Liver (tissue), 8 donors: ENCODE measurements at regions not wholly inside any gene's neighbourhood (a gene's known extent, or its start where the extent isn't known, plus 50 kb on each side); places are given as distances from the start of the nearest gene placed in this dataset.

Experiments
- DNase-seq: peaks from one replicate; pipeline ENCODE4 v3.0.0-alpha.2; 2017; ENCODE audit warnings: low spot score
- H3K27ac ChIP-seq, 2 donors: one replicate each; pipeline ENCODE4 v1.7.0; 2013; ENCODE audit warnings: inconsistent platforms in 2 of 2, low read length in 2 of 2, control low read depth in 1 of 2, low read depth in 1 of 2, mild to moderate bottlenecking in 1 of 2
- H3K27me3 ChIP-seq, 4 donors: one replicate each; pipeline versions ENCODE4 v1.6.1 to v1.7.0; 2013; ENCODE audit warnings: low read length in 3 of 4, inconsistent platforms in 1 of 4, mild to moderate bottlenecking in 1 of 4, moderate library complexity in 1 of 4; ENCODE audit not compliant: control insufficient read depth in 4 of 4, insufficient read depth in 4 of 4
- H3K36me3 ChIP-seq, 4 donors: one replicate each; pipeline versions ENCODE4 v1.6.1 to v1.7.0; 2013; ENCODE audit warnings: low read length in 3 of 4, mild to moderate bottlenecking in 3 of 4, low read depth in 1 of 4, moderate library complexity in 1 of 4; ENCODE audit not compliant: control insufficient read depth in 4 of 4, insufficient read depth in 3 of 4
- H3K4me1 ChIP-seq, 4 donors: one replicate each; pipeline versions ENCODE4 v1.6.1 to v1.7.0; 2013; ENCODE audit warnings: low read length in 3 of 4, mild to moderate bottlenecking in 3 of 4, moderate library complexity in 1 of 4; ENCODE audit not compliant: control insufficient read depth in 4 of 4, insufficient read depth in 4 of 4
- H3K4me3 ChIP-seq, 3 donors: one replicate each; pipeline versions ENCODE4 v1.6.1 to v1.7.0; 2013; ENCODE audit warnings: low read length in 3 of 3, control low read depth in 1 of 3, low read depth in 1 of 3, mild to moderate bottlenecking in 1 of 3
- H3K9ac ChIP-seq, 2 donors: one replicate each; pipeline ENCODE4 v1.7.0; 2013; ENCODE audit warnings: low read length in 2 of 2, mild to moderate bottlenecking in 2 of 2, moderate library complexity in 2 of 2, control low read depth in 1 of 2, low read depth in 1 of 2
- H3K9me3 ChIP-seq, 4 donors: one replicate each; pipeline versions ENCODE4 v1.6.1 to v1.7.0; 2013; ENCODE audit warnings: low read length in 3 of 4; ENCODE audit not compliant: control insufficient read depth in 4 of 4
- ATF3 ChIP-seq: IDR thresholded peaks from 2 replicates; pipeline ENCODE4 v1.6.1; 2016; ENCODE audit warnings: antibody characterized with exemption
- CTCF ChIP-seq: fragments of 150-350 bp; IDR thresholded peaks from 2 replicates; pipeline ENCODE4 v1.5.1; 2017; ENCODE audit warnings: improper control_type of control experiment, low read depth, low read length; ENCODE audit not compliant: missing input control
- EGR1 ChIP-seq, 2 donors: IDR thresholded peaks; 2 replicates each; pipeline ENCODE4 v1.6.1; 2016 to 2018; ENCODE audit warnings: antibody characterized with exemption in 2 of 2, low read depth in 2 of 2
- FOXA1 ChIP-seq: IDR thresholded peaks from 2 replicates; pipeline ENCODE4 v1.6.1; 2016; ENCODE audit warnings: antibody characterized with exemption
- FOXA2 ChIP-seq: IDR thresholded peaks from 2 replicates; pipeline ENCODE4 v1.6.1; 2016; ENCODE audit warnings: antibody characterized with exemption
- GABPA ChIP-seq, 2 donors: IDR thresholded peaks in 1 of 2; conservative IDR thresholded peaks in 1 of 2; 2 replicates each; pipeline ENCODE4 v1.6.1; 2016; ENCODE audit warnings: antibody characterized with exemption in 2 of 2, mild to moderate bottlenecking in 1 of 2, moderate library complexity in 1 of 2
- HNF4A ChIP-seq, 2 donors: conservative IDR thresholded peaks; 2 replicates each; pipeline ENCODE4 v1.6.1; 2016; ENCODE audit warnings: antibody characterized with exemption in 2 of 2, mild to moderate bottlenecking in 2 of 2
- JUND ChIP-seq, 2 donors: IDR thresholded peaks; 2 replicates each; pipeline ENCODE4 v1.6.1; 2016; ENCODE audit warnings: antibody characterized with exemption in 2 of 2
- MAX ChIP-seq: IDR thresholded peaks from 2 replicates; pipeline ENCODE4 v1.6.1; 2016; ENCODE audit warnings: antibody characterized with exemption
- NR2F2 ChIP-seq: IDR thresholded peaks from 2 replicates; pipeline ENCODE4 v1.6.1; 2016; ENCODE audit warnings: antibody characterized with exemption
- RAD21 ChIP-seq, 2 donors: IDR thresholded peaks; 2 replicates each; pipeline ENCODE4 v1.6.1; 2016; ENCODE audit warnings: antibody characterized with exemption in 2 of 2, mild to moderate bottlenecking in 2 of 2
- REST ChIP-seq: IDR thresholded peaks from 2 replicates; pipeline ENCODE4 v1.6.1; 2016; ENCODE audit warnings: antibody characterized with exemption, mild to moderate bottlenecking
- RXRA ChIP-seq, 2 donors: IDR thresholded peaks; 2 replicates each; pipeline ENCODE4 v1.6.1; 2017 to 2018; ENCODE audit warnings: antibody characterized with exemption in 2 of 2, mild to moderate bottlenecking in 1 of 2
- SP1 ChIP-seq: IDR thresholded peaks from 2 replicates; pipeline ENCODE4 v1.6.1; 2018; ENCODE audit warnings: antibody characterized with exemption, mild to moderate bottlenecking
- TAF1 ChIP-seq: conservative IDR thresholded peaks from 2 replicates; pipeline ENCODE4 v1.6.1; 2016; ENCODE audit warnings: antibody characterized with exemption, mild to moderate bottlenecking
- YY1 ChIP-seq: IDR thresholded peaks from 2 replicates; pipeline ENCODE4 v1.6.1; 2016; ENCODE audit warnings: antibody characterized with exemption, mild to moderate bottlenecking
- ZBTB33 ChIP-seq: IDR thresholded peaks from 2 replicates; pipeline ENCODE4 v1.6.1; 2016; ENCODE audit warnings: antibody characterized with exemption
- WGBS: extraction: QIAGEN DNeasy Blood & Tissue Kit; methylation state at CpG from one replicate; pipeline ENCODE4 v1.1.7; 2013; 5-methylcytosine and 5-hydroxymethylcytosine counted together
- donor health status: healthy.
- donor health status: healthy.
- donor health status: healthy.
- donor health status: healthy.
- donor health status: healthy.

GRCh38 chr16:76835339-76835738, 355.7 kb upstream of the MON1B start:
- no peak for DNase-seq
- TF ChIP-seq FOXA2 (no peak), NR2F2 (no peak), SP1 (no peak)
- Histone ChIP-seq H3K36me3 (no peaks in the 10 kb centered on the region), H3K27me3 (no peaks in the 10 kb centered on the region), H3K9ac (no peak overlapping the region), H3K9me3 (peaks cover 0 to 6% (median 2%) of the 10 kb centered on the region in 4 donors), H3K4me1 (peaks cover 0 to 2% (median 0%) of the 10 kb centered on the region in 4 donors), H3K27ac (no peak overlapping the region), H3K4me3 (no peak overlapping the region)
- WGBS = 87% methylated on average over 4 of the region's 4 CpGs

- Histone ChIP-seq H3K27ac (no peak overlapping the region), H3K4me3 (no peak overlapping the region)
These were observed 355.1 kb upstream of the MON1B start for GRCh38 chr16:76835779-76836300.

More at GRCh38 chr16:76835779-76836300, 355.1 kb upstream of the MON1B start:
- no peaks in the 10 kb centered on the region for H3K36me3 ChIP-seq
- H3K9ac ChIP-seq = no peak overlapping the region
- peaks cover 0 to 2% (median 0%) of the 10 kb centered on the region in 4 donors for H3K4me1 ChIP-seq
- no peak for DNase-seq
- H3K27me3 ChIP-seq = no peaks in the 10 kb centered on the region
- TF ChIP-seq ZBTB33 = no peak
- no peak for TF ChIP-seq TAF1
- no peak for TF ChIP-seq CTCF
- TF ChIP-seq YY1 = no peak
- no peak for TF ChIP-seq ATF3
- no peak for TF ChIP-seq GABPA (IDR thresholded peaks at IDR 0.05 in 1 of 2, conservative IDR thresholded peaks at IDR 0.05 in 1 of 2)
- TF ChIP-seq FOXA1 = no peak
- TF ChIP-seq JUND (IDR thresholded peaks at IDR 0.05) = no peak
- no peak for TF ChIP-seq EGR1 (IDR thresholded peaks at IDR 0.05; ENCODE audit: low read depth in 2 of 2)
- TF ChIP-seq REST = no peak
- no peak for TF ChIP-seq MAX
- no peak for TF ChIP-seq FOXA2
- TF ChIP-seq HNF4A (conservative IDR thresholded peaks at IDR 0.05) = no peak
- no peak for TF ChIP-seq RXRA (IDR thresholded peaks at IDR 0.05)
- no peak for TF ChIP-seq RAD21 (IDR thresholded peaks at IDR 0.05)
- TF ChIP-seq NR2F2 = no peak
- peaks cover 0 to 6% (median 2%) of the 10 kb centered on the region in 4 donors for H3K9me3 ChIP-seq
- 89% methylated on average over 5 of the region's 5 CpGs for WGBS
